HG02642 (cell line): ENCODE measurements at regions not wholly inside any gene's neighbourhood (a gene's known extent, or its start where the extent isn't known, plus 50 kb on each side); places are given as distances from the start of the nearest gene placed in this dataset.
"Not testable (repeated sequence)": the region's sequence is repeated elsewhere in the genome, so short reads cannot be mapped to it uniquely, and the experiment has no call there.

Source experiments
- ATAC-seq: cut with Tn5 transposase; IDR thresholded peaks from one replicate; pipeline ENCODE4 v1.9.1; 2021; ENCODE audit warnings: mild to moderate bottlenecking; ENCODE audit not compliant: unreplicated experiment, poor library complexity

DNA sequence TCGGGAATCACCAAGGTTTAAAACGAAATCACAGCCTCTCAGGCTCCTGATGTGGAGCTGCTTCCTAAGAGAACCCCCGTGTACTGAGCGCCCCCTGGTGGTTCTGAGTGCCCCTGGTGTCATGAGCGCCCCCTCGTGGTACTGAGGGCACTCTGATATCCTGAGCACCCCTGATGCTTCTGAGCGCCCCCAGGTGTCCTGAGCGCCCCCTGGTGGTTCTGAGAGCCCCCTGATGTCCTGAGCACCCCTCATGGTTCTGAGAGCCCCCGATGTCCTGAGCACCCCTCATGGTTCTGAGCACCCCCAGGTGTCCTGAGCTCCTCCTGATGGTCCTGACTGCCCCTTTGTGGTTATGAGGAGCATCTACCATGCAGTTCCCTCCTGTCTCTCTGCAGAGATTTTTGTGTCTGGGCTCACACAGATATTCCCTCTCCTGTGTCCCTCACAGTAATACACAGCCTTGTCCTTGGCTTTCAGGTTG lies 1092.1 kb downstream of the TMEM121 start:
- not testable (repeated sequence) for ATAC-seq

DNA sequence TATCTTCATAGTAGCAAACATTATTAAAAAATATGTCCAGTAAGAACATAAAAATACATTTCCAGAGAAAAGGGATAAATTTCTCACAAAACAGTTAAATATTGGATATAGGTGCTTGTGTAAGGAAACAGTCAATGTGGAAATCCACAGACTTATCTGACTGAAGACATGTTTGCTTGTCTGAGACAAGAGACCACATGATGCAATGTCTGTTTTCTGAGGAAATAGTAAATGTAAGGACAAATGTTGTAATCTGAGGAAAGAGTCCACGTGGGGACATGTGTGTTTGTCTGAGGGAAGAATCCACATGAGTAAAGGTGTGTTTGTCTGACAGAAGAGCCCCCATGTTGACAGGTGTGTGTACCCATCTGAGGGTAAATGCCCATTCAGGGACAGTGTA lies 1093.2 kb downstream of the TMEM121 start:
- no peak for ATAC-seq

DNA sequence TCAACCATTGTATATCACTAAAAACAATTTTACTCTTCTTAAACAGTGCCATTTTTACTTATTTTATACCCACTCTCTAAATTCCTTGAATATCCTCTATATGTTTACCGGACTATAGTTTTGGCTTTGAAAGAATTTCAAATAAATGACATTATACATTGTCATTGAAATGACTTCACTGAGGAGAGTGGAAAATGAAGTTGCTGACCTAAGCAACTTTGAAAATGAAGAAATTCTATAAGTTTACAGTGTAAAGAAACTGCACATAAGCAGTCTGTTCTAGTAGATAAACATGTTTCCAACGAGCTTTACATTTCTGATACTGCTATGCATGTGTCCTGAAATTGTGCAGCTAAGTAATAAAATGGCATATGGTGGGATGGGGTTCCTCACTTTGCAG lies 1094.0 kb downstream of the TMEM121 start:
- ATAC-seq = no peak

DNA sequence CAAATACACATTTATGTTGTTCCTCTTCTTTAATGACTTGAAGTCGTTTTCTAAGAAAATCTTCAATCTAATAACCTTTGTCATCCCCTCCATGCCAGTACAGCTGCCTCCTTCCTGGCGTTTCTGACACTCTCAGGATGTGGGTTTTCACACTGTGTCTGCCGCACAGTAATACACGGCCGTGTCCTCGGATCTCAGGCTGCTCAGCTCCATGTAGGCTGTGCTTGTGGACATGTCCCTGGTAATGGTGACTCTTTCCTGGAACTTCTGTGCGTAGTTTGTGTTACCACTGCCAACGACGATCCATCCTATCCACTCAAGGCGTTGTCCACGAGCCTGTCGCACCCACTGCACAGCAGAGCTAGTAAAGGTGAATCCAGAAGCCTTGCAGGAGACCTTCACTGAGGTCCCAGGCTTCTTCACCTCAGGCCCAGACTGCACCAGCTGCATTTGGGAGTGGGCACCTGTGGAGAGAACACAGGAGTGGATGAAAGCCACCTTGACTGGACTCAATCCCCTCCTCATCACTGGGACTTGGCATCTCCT lies 1095.9 kb downstream of the TMEM121 start:
- ATAC-seq = no peak

DNA sequence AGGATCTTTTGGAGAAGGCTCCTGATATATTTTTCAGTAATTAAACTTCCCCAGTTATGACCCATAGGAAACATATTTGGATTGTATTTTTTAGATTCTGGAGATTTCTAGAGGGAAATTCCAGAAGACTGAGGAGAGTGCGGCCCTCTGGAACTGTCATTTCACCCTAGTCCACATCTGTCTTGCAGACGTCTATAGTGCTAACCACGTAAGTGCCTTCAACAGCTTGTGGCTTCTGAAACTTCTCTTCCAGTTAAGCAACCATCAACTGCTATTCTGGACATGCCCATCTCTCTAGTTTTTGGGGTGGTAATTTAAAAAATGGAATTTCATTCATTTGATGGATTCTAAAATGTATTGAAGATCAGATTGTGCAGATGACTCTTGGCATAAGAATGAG lies 1098.8 kb downstream of the TMEM121 start:
- ATAC-seq = no peak

DNA sequence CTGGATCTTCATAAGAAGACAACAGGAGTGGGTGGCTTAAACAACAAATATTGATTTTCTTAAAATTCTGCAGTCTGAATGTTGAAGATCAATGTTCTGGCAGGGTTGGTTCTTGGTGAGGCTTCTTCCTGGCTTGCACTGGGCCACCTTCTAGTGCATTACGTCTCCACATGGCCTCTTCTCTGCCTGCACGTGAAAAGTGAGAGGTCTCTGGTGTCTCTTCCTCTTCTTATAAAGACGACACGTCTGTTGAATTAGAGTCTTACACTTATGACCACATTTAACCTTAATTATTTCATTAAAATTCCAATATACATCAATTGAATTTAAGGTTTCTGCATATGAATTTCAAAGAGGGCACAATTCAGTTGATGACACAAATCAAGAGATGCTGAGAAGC lies 1100.1 kb downstream of the TMEM121 start:
- ATAC-seq = not testable (repeated sequence)

DNA sequence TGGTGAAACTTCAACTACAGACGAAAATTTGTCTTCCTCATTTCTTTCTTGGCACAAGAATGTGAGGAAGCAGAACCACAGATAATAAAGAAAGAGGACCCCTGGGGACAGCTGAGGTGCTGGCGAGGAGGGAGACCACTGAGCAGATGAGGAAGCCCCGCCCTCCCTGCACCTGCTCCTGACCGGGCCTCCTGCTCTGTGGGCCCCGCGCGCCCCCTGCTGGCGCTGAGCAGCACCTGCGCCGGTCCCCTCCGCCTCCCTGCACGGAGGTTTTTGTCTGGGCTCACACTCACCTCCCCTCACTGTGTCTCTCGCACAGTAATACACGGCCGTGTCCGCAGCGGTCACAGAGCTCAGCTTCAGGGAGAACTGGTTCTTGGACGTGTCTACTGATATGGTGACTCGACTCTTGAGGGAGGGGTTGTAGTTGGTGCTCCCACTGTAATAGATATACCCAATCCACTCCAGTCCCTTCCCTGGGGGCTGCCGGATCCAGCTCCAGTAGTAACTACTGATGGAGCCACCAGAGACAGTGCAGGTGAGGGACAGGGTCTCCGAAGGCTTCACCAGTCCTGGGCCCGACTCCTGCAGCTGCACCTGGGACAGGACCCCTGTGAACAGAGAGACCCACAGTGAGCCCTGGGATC lies 1100.7 kb downstream of the TMEM121 start:
- not testable (repeated sequence) for ATAC-seq

DNA sequence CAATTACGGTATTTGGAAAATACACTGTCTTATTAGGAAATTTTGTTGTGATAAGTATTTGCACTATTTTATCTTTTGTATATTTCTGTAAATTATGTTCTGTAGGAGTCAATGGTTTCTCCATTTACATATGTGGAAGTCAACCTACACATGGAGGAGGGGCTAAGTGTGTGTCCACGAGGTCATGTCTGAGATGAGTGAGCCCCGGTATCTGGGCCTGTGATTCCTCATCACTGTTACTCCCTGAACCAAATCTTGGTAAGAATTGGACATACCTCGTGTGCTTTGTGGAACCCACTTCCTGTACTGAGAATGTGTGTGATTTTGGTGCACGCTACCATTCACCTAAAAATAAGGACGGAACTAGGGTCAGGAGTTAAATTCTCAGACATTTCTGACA lies 1105.5 kb downstream of the TMEM121 start:
- no peak for ATAC-seq

DNA sequence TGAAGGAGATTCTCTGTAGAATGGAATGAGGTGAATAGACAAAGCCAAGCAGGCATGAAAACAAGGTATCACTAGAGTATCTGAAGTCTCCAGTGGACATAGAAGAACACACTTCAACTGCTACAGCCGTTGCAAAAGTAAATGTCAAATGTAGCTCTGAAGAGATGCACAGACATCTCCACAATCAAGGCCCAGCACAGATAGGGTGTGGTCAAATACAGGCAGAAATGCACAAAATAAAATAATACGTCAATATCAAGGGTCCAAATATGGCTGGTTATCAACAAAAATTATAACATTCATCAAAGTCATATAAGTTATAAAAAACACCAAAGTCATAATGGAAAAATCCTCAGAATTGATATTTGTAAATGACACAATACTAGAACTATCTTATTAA lies 1107.3 kb downstream of the TMEM121 start:
- no peak for ATAC-seq

DNA sequence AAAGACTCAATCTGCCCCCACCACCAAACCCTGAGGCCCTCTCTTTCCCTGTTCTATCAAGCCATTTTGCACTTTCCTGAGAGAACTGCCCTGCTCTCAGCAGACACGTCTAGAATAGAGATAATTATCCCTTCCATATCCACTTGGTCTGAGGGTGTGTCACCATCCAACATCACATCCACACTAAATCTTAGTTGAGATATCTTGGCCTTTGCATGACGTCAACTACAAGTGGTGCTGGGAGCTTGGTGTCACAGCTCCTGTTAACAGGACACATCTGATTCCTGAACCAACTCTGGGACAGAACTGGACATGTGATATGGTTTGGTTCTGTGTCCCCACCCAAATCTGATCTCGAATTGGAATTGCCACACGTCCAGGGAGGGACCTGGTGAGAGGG lies 1109.2 kb downstream of the TMEM121 start:
- no peak for ATAC-seq

DNA sequence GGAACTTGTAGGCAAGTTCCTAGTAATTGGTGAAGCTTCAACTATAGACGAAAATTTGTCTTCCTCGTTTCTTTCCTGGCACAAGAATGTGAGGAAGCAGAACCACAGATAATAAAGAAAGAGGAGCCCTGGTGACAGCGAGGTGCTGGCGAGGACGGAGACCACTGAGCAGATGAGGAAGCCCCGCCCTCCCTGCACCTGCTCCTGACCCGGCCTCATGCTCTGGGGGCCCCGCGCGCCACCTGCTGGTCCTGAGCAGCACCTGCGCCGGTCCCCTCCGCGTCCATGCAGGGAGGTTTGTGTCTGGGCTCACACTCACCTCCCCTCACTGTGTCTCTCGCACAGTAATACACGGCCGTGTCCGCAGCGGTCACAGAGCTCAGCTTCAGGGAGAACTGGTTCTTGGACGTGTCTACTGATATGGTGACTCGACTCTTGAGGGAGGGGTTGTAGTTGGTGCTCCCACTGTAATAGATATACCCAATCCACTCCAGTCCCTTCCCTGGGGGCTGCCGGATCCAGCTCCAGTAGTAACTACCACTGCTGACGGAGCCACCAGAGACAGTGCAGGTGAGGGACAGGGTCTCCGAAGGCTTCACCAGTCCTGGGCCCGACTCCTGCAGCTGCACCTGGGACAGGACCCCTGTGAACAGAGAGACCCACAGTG lies 1112.5 kb downstream of the TMEM121 start:
- not testable (repeated sequence) for ATAC-seq

DNA sequence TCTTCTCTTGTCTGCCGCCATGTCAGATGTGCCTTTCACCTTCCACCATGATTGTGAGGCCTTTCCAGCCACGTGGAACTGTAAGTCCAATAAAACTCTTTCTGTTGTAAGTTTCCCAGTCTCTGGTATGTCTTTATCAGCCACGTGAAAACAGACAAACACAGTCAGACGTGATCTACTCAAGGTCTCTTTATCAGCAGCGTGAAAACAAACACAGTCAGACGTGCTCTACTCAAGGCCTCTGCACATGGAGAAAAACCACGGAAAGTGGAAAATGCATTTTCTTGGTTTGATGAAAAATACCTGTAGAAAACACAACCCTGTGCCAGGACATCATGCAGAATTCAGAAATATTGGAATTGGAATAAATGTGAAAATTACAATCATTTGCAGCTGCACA lies 1115.7 kb downstream of the TMEM121 start:
- ATAC-seq = no peak

DNA sequence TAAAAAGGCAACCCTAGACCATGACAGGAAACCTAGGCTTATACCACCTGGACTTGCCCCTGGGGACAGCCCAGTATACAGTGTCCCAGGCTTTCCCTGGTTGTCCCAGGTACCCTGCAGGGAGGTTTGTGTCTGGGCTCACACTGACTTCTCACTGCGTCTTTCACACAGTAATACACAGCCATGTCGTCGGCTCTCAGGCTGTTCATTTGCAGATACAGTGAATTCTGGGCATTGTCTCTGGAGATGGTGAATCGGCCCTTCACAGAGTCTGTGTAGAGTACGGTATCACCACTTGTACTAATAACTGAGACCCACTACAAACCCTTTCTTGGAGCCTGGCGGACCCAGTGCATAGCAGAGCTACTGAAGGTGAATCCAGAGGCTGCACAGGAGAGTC lies 1116.6 kb downstream of the TMEM121 start:
- ATAC-seq = not testable (repeated sequence)

DNA sequence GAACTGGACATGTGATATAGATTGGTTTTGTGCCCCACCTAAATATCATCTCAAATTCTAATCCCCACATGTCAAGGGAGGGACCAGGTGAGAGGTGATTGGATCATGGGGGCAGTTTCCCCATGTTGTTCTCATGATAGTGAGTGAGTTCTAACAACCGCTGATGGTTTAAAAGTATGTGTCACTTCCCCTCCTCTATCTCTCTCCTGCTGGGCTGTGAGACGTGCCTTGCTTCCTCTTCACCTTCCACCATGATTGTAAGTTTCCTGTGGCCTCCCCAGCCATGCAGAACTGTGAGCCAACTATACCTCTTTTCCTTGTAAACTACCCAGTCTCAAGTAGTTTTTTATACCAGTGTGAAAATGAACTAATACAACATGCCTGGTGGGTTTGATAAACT lies 1122.5 kb downstream of the TMEM121 start:
- ATAC-seq = not testable (repeated sequence)

DNA sequence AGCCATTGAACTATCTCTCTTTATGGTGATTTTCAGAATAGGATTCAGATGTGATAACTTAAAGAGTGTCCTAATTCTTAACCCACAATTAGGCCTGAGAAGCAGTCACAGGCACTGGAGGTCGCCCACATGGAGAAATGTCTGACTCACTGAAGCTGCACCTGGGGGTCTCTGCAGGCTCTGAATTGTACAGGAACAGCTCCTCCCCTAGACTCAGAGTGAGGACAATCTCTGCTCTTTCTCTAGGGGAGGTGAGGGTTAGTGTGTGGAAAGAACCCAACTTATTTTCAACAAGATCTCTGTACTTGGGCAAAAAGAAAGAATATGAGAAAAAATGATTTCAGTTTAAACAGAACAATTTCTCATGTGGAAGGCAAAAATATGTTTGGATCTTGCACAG lies 1124.6 kb downstream of the TMEM121 start:
- no peak for ATAC-seq

DNA sequence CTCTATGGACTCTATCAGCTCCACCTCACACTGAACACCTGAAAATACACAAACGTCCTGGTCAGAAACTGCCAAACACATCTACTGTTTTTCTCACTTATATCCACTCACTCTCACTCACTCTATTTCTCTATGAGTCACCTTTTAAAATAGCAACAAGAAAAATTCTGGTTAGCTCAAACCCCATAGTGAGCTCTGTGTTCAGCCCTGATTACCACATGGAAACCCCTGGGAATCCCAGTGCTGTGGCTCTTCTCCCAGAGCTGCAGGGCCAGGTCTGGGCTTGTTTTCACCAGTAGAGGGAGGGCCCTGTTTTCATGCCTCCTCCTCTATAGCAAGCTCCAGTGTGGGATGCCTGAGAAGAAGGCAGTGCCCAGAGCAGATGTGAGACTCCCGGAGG lies 1126.1 kb downstream of the TMEM121 start:
- ATAC-seq = peak; percentile 57

DNA sequence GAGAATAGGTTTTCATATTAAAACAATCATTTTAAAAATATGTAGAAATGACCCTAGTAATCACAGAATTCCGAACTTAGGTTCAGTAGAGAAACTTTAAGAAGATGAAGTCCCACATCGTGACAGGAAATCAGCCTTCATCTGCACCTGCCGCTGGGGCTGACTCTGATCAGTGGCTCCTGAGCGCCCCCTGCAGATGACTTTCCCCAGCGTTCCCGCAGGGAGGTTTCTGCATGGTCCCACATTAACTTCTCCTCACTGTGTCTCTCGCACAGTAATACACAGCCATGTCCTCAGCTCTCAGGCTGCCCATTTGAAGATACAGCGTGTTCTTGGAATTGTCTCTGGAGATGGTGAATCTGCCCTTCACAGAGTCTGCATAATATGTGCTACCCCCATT lies 1131.1 kb downstream of the TMEM121 start:
- ATAC-seq = peak; percentile 42

DNA sequence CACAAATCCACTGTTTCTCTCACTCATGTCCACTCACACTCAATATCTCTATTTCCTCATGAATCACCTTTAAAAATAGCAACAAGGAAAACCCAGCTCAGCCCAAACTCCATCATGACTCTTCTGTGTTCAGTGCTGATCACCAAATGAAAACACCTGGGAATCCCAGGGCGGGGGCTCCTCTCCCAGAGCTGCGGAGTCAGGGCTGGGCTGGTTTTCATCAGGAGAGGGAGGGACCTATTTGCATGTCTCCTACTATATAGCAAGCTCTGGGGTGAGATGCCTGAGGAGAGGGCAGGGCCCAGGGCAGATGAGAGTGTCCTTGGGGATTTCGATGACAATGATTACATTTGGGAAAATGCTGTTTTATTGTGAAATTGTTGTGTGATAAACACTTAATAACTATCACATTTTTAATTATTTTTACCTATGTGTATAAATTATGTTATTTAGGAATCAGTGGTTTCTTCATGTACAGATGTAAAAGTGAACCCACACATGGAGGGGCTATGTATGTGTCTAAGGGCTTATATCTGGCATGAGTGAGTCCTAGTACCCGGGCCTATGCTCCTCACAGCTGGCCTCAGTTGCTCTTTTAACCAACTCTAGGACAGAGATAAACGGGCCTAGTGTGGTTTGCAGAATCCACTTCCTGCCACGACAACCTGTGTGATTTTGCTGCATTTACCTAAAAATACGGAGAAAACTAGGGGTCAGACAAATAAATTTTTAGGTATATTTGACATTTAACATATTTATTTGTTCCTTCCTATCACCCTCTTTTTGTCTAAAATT lies 1131.9 kb downstream of the TMEM121 start:
- not testable (repeated sequence) for ATAC-seq

DNA sequence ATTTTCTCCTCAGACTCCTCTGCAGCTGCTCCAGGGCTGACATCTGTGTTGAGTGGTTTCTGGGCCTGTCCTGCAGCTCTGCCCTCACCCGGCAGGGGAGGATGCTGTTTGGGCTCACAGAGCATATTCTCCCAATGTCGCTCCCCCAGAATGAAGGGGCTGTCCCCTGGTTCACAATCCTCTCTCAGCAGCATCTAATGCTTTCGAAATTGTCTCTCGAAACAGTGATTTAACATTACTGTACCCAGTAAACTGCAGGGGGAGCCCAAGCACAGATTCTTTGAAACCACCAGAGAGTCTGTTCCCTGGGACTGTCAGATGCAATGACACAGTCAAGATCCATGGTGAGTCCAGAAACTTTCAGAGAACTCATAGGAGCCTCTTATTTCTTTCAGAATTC lies 1135.2 kb downstream of the TMEM121 start:
- not testable (repeated sequence) for ATAC-seq

DNA sequence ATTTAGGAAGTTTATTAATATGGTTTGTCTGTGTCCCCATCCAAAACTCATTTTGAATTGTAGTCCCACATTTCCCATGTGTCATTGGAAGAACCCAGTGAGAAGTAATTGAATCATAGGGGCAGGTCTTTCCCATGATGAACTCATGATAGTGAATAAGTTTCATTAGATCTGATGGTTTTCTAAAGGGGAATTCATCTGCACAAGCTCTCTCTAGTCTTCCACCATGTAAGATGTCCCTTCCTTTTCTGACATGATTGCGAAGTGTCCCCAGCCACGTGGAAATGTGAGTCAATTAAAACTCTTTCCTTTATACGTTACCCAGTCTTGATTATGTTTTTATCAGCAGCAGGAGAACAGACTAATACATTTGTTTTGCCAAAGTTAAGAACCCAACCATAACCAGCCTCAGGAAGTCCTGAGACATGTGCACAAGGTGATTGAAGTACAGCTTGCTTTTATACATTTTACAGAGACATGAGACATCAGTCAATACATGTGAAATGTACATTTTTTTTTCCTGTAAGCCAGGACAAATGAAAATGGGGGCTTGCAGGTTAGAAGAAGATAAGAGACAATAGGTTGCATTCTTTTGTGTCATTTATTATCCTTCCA lies 1136.7 kb downstream of the TMEM121 start:
- ATAC-seq = no peak
